Tibial nerve (tissue), 4 donors: ENCODE measurements at regions not wholly inside any gene's neighbourhood (a gene's known extent, or its start where the extent isn't known, plus 50 kb on each side); places are given as distances from the start of the nearest gene placed in this dataset.

Source experiments
- CTCF ChIP-seq, 5 experiments: fragments of 200-600 bp in 3 of 5; fragments of 450-650 bp in 2 of 5; sonication (generic) in 3 of 5; IDR thresholded peaks; one replicate each; pipeline ENCODE4 v1.5.1; 2016 to 2019; ENCODE audit warnings: antibody characterized with exemption in 5 of 5, mild to moderate bottlenecking in 3 of 5, moderate library complexity in 2 of 5
- EP300 ChIP-seq, 2 donors: sonication (generic); formaldehyde crosslinking; IDR thresholded peaks; one replicate each; pipeline ENCODE4 v1.6.1; 2017; ENCODE audit warnings: antibody characterized with exemption in 2 of 2, mild to moderate bottlenecking in 1 of 2

- TF ChIP-seq EP300 (IDR thresholded peaks at IDR 0.05) (no peak), CTCF (IDR thresholded peaks at IDR 0.05) (no peak)
Observed at GRCh38 chr2:7407001-7407400, 489.8 kb downstream of the RNF144A start.
